ENCODE measurements at regions not wholly inside any gene's neighbourhood (a gene's known extent, or its start where the extent isn't known, plus 50 kb on each side); places are given as distances from the start of the nearest gene placed in this dataset.
"Not testable (repeated sequence)": the region's sequence is repeated elsewhere in the genome, so short reads cannot be mapped to it uniquely, and the experiment has no call there.

- no peak for DNase-seq
Observed at GRCh38 chr11:112310848-112311247, 50.2 kb upstream of the PLET1 start.

GRCh38 chr11:112315057-112315720 is 54.5 kb upstream of the PLET1 start:
- DNase-seq = no peak

DNA sequence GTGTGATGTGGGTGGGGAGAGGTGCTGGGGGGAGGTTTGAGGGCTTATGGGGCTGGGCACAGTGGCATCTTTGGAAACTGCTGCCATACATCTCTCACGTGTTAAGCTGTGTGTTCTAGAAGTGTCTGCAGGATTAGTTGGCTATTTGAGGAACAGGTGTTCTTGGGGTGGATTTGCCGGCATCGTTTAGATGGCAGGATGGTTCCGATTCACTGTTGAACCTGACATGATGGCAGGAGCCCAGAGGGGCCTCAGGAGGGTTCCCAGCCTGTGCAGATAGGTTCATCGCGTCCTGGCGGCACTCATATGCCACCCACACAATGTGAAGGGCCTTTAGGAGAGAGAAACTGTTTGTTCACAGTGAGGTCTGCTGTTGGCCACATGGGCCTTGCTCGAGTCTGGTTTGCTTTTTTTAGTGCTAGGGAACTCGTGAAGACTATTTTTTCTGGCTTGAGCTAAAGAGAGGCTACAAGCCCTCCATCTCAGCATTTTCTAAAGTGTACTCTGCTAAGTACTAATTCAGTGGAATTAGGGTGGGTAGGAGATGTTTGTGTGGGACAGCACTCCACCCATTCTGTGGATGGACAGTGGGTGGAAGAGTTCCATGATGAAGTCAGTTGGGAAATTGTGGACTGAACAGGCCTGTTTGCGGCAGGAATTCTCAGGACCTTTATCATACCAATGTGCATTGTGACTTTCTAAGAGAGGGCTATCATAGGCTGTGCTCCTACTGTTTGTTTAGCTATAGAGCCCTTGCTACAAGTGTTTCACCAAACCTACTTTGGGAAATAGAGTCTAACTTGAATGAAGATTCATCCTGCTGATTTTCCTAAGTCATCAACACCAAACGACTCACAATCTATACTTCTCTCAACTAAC is 55.4 kb upstream of the PLET1 start:
- DNase-seq = no peak

GRCh38 chr11:112316971-112317370 is 56.3 kb upstream of the PLET1 start:
- DNase-seq = no peak

- DNase-seq = no peak
Observed at GRCh38 chr11:112318184-112318591, 57.5 kb upstream of the PLET1 start.

- no peak for DNase-seq
Observed at GRCh38 chr11:112318661-112319060, 58.0 kb upstream of the PLET1 start.

GRCh38 chr11:112320668-112321067 is 60.0 kb upstream of the PLET1 start:
- no peak for DNase-seq

- no peak for DNase-seq
Observed at GRCh38 chr11:112321501-112322172, 61.0 kb upstream of the PLET1 start.

DNA sequence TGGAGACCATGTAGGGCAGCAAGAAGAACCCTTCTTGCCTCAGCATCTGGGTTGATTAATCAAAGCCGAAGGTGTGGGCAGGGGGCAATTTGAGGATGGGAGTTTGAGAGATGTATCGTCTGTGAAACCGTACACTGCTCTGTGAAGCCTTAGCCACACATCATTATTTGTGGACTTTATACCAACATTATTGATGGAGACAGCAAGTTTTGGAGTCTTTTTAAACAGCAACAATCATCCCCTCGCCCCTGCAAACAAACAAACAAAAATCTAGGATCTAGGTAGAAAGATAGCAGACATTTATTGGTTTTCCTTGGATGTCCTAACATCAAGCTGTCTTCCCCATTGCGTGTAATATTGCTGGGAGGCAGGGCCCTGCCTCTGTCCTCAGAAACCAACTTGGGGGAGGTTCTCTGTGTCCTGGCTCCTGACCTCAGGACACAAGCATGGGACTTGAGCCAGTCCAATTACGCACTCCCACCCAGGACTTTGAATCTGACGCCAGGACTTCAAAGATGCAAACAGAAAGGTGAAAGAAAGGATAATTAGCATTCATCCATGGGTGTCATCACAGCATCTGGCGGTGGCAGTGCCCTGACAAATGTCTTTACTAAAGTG is 61.6 kb upstream of the PLET1 start:
- DNase-seq = no peak

DNA sequence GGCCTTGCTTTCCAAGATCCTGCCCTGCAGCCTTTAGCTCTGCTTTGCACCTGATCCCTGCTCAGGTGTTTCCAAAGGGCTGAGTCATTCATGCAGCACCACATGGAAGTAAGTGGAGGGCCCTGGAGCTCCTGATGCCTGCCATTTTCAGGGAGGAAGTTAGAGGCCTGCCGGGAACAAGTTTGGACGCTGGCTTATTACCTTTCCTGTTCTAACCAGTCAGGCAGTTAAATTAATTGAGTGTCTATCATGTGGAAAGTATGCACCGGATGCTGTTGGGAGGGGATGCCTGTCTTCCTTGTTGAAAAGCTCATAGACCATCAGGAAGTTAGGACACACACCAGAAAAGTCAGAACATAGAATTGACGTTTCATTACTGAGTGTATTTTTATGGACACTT is 73.7 kb upstream of the PLET1 start:
- DNase-seq = no peak

- DNase-seq = no peak
Observed at GRCh38 chr11:112336356-112336886, 75.8 kb upstream of the PLET1 start.

DNA sequence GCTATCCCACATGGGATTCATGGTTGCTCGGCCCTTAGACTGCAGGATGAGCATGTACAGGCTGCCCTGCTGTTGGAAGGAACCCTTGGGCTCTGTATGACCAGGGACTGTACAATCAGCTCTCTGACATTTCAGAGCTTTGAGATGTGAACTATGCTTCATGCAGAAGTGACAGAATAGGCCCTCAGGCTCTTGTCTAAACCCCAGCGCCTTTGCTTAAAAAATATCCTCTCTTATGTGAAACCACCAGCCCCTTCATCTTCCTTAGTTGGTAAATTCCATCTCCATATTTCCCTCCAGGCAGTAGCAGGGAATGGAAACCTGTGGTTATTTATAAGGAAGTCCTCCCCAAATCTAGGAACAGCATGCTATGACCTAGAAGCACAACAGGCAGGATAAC is 78.9 kb upstream of the PLET1 start:
- no peak for DNase-seq

GRCh38 chr11:112343368-112344039 is 82.8 kb upstream of the PLET1 start:
- no peak for DNase-seq

DNA sequence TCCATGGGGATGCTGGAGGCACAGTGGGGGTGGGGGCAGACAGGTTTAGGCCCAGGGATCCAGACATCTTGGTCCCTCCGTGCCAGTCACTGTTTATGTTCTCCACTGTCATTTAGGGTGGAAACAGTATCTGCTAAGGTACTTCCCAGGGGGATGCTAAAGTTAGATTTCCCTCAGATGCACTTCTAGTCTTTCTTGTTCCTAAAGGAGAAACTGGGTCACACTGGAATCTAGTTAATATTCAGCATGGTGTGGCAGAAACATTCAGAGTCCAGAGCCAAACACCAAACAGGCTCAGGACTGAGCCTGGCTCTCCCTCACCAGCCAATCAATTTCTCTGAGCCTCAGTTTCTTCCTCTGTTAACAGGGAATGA is 83.4 kb upstream of the PLET1 start:
- no peak for DNase-seq

DNA sequence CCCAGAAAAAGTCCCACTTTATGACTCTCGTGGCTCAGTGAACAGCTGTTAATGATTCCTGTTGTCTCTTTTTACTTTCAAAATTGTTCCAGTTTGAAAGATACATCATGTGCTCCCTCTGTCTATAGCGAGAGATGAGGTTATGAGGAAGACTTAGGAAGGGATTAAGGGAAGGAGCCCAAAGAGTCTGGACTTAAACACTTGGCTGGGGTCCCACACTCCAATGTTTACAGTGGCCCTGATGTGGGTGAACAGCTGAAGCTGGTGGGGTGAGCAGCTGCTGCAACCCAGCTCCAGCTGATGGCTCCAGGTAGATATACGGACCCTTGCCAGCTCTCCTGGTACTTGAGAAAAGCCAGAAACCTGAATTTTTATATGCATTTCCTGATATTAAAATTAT is 84.5 kb upstream of the PLET1 start:
- DNase-seq = no peak

DNA sequence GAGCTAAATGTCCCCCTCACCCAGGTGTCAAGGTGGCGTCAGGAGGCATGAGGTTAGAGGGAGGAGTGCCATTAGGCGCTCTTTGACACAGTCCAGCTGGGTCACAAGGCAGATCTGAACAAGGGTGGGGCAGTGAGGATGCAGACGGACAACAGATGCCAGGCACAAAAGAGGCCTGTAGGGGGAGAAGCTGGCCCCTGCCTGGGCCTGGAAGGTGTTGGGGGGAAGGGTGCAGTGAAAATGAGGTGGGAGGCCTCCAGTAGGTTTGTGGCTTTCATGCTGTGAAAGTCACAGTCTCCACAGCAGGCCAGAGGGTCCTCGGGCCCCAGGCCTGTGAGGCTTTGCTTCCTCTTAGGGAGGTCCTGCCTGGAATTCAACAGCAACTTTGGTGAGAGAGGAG is 85.0 kb upstream of the PLET1 start:
- DNase-seq = no peak

DNA sequence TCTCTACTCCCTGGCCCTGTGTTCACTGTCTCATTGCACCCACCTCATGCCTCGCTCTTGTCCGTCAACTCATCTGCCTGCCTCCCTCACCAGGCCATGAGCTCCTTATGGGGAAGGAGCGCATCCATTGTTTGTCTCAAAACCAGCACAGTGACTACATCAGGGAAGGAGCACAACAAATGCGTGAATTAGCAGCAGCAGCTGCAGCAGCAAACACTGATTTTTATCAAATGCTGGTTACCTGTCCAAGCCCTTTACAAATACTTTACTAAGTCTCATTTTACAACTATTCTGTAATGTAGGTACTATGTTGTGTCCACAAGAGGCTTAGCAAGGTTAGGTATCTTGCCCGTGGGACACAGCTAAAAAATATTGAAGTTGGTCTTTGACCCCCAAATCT is 85.9 kb upstream of the PLET1 start:
- no peak for DNase-seq

GRCh38 chr11:112348480-112349029 is 87.9 kb upstream of the PLET1 start:
- DNase-seq = no peak

- not testable (repeated sequence) for DNase-seq
Observed at GRCh38 chr11:112351423-112351822, 90.8 kb upstream of the PLET1 start.

DNA sequence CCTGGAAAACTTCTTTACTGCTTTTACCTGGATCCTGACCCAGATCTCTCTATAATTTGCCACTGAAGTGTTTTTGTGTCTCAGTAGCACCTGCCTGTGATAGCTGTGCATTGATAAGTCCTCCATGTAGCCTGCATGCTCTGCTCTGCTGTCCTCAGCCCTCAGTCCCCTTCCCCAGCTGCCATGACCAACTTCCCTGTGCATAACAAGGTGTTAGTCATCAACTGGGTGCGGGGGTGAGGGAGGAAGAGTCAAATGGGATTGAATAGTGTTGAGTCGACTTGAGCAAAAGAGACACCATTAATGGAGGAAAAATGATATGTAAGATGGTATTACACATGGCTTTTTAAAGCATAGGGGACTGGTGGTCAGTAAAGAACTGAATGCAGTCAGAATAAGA is 92.2 kb upstream of the PLET1 start:
- DNase-seq = no peak

- no peak for DNase-seq
Observed at GRCh38 chr11:112354364-112354763, 93.7 kb upstream of the PLET1 start.

DNA sequence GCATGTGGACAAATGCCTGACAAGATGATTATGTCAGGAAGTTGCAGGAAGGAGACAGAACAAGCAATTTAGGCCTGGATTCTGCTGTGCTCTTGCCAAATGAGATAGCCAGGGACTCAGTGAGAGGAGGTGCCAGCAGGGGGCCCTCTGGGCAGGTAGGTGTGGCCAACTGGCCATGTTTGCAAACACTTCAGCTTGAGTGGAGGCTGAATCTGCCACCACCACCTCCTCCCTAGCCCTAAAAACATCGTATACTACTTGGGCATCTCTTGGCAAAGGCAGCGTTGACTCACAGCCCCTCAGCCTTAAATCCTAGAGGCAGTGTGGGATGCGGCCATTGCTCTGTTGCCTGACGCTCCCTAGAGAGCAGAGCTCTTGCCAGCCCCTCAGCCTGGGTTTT is 95.1 kb upstream of the PLET1 start:
- DNase-seq = no peak

Data from activated effector memory CD4-positive, alpha-beta T cell treated with Interleukin-2 at 50 U/mL for 16 hours (primary cell).